ENCODE measurements at regions not wholly inside any gene's neighbourhood (a gene's known extent, or its start where the extent isn't known, plus 50 kb on each side); places are given as distances from the start of the nearest gene placed in this dataset.

GRCh38 chr3:103924544-103924943 lies 1442.2 kb upstream of the ALCAM start:
- TF ChIP-seq GATA2 (IDR thresholded peaks at IDR 0.05; ENCODE audit: low read depth, low read length) (no peak), GATA3 (IDR thresholded peaks at IDR 0.05; ENCODE audit: low read depth, low read length) (no peak)
